NT2/D1 (cell line): ENCODE measurements at regions not wholly inside any gene's neighbourhood (a gene's known extent, or its start where the extent isn't known, plus 50 kb on each side); places are given as distances from the start of the nearest gene placed in this dataset.

Experiments used
- SUZ12 ChIP-seq: IDR thresholded peaks from 2 replicates; pipeline ENCODE4 v1.6.1; 2011; ENCODE audit not compliant: insufficient read length, insufficient read depth; ENCODE audit errors: extremely low read depth
- YY1 ChIP-seq: IDR thresholded peaks from 2 replicates; pipeline ENCODE4 v1.6.1; 2011; ENCODE audit not compliant: insufficient read length, insufficient read depth
- ZNF274 ChIP-seq: IDR thresholded peaks from 2 replicates; pipeline ENCODE4 v1.6.1; 2011; ENCODE audit warnings: mild to moderate bottlenecking, low read depth, low read length

DNA sequence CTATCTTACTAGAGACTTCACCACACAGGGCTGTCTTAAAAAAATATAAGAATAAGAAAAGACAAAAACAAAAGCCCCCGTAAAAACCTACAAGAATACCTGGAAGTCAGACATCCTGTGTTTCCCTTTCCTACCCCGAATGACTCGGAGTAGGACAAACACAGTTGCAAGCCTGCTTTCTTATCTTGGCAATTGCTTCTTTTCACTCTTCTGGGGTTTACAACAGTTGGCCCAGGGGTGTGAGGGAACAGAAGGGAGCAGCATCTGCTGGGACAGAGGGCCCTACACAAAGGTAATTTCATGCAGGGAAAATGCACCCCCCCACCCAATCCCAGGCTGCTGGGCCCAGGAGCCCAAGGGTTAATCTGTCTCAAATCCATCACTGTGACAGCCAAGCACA is 220.6 kb downstream of the ARHGAP12 start:
- TF ChIP-seq YY1 (no peak), SUZ12 (no peak), ZNF274 (no peak)
